Uterus (tissue), 3 donors: ENCODE measurements at regions not wholly inside any gene's neighbourhood (a gene's known extent, or its start where the extent isn't known, plus 50 kb on each side); places are given as distances from the start of the nearest gene placed in this dataset.

Source experiments
- DNase-seq, 2 donors: peaks; one replicate each; pipeline ENCODE4 v3.0.0-alpha.2; 2019 to 2020
- H3K27ac ChIP-seq, 2 donors: fragments of 200-600 bp; sonication (generic); 1 replicate in 1 of 2; 2 replicates in 1 of 2; pipeline ENCODE4 v1.5.1; 2016 to 2018
- H3K27me3 ChIP-seq, 2 donors: fragments of 200-600 bp; sonication (generic); one replicate each; pipeline ENCODE4 v1.5.1; 2018 to 2019; ENCODE audit warnings: control low read depth in 1 of 2
- H3K36me3 ChIP-seq, 2 donors: fragments of 200-600 bp; sonication (generic); one replicate each; pipeline ENCODE4 v1.5.1; 2019; ENCODE audit warnings: control low read depth in 1 of 2
- H3K4me1 ChIP-seq, 2 donors: fragments of 200-600 bp; sonication (generic); one replicate each; pipeline ENCODE4 v1.5.1; 2018 to 2019; ENCODE audit warnings: control low read depth in 1 of 2
- H3K4me3 ChIP-seq, 2 donors: fragments of 200-600 bp; sonication (generic); 1 replicate in 1 of 2; 2 replicates in 1 of 2; pipeline ENCODE4 v1.5.1; 2018 to 2019; ENCODE audit warnings: mild to moderate bottlenecking in 1 of 2
- H3K9me3 ChIP-seq, 2 donors: fragments of 200-600 bp; sonication (generic); one replicate each; pipeline ENCODE4 v1.5.1; 2019; ENCODE audit warnings: control low read depth in 1 of 2
- CTCF ChIP-seq, 4 experiments: fragments of 200-600 bp in 2 of 4; fragments of 450-650 bp in 2 of 4; sonication (generic) in 2 of 4; IDR thresholded peaks; one replicate each; pipeline ENCODE4 v1.5.1; 2016 to 2019; ENCODE audit warnings: antibody characterized with exemption in 4 of 4, mild to moderate bottlenecking in 2 of 4, moderate library complexity in 1 of 4
- POLR2A ChIP-seq, 2 donors: fragments of 450-650 bp; IDR thresholded peaks; one replicate each; pipeline ENCODE4 v1.6.1; 2016; ENCODE audit warnings: antibody characterized with exemption in 2 of 2, mild to moderate bottlenecking in 1 of 2, moderate library complexity in 1 of 2
- intact Hi-C: fragments of 100-400 bp; cut with DNase I; formaldehyde crosslinking; loops from one replicate; pipeline ENCODE4 v1.15.1; 2023; ENCODE audit warnings: low total_unique reads
- donor health status: DM: yes; HTN: yes; CAD: no.

DNA sequence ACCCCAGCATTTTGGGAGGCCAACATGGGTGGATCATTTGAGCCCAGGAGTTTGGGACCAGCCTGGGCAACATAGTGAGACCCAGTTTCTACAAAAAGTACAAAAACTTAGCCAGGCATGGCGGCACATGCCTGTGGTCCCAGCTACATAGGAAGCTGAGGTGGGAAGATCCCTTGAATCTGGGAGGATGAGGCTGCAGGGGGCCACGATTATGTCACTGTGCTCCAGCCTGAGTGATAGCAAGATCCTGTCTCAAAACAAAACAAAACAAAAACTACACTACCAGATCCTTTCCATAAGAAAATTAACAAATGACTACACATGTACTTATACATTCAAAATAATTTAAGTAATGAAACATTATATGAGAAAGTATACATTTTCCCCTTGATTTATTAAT lies 116.4 kb upstream of the KLF6 start:
- no peaks in the 10 kb centered on the region for H3K36me3 ChIP-seq
- TF ChIP-seq CTCF (IDR thresholded peaks at IDR 0.05) (no peak), POLR2A (IDR thresholded peaks at IDR 0.05) (no peak)
- no peak overlapping the region for H3K27ac ChIP-seq
- H3K4me1 ChIP-seq, result no peaks in the 10 kb centered on the region
- intact Hi-C loops, result no loop called here
- no peak for DNase-seq
- H3K4me3 ChIP-seq, result no peak overlapping the region
- H3K27me3 ChIP-seq, result no peaks in the 10 kb centered on the region
- H3K9me3 ChIP-seq, result no peaks in the 10 kb centered on the region

GRCh38 chr10:3900391-3900790 lies 115.4 kb upstream of the KLF6 start:
- intact Hi-C loops, result no loop called here
- no peaks in the 10 kb centered on the region for H3K9me3 ChIP-seq
- H3K36me3 ChIP-seq, result no peaks in the 10 kb centered on the region
- DNase-seq, result no peak
- no peaks in the 10 kb centered on the region for H3K27me3 ChIP-seq
- H3K4me3 ChIP-seq, result no peak overlapping the region
- no peaks in the 10 kb centered on the region for H3K4me1 ChIP-seq
- TF ChIP-seq POLR2A (IDR thresholded peaks at IDR 0.05) (no peak), CTCF (IDR thresholded peaks at IDR 0.05) (no peak)
- H3K27ac ChIP-seq, result no peak overlapping the region

DNA sequence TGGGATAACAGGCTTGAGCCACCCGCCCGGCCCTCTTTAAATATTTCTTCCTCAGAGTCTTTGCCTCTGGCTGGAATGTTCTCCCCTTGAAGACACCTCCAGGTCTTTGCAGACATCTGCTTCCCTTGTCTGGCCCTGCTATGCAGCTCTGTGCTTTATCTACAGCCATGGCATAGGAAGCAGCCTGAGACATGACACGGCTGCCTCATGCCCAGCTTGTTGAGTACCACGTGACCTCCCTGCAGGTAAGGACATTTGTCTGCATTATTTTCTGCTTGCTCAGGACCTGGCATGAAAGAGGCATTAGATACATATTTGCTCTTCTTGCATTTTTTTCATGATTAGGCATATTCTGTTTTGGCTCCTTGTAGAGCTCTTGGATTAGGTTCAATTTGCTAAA lies 113.8 kb upstream of the KLF6 start:
- no peaks in the 10 kb centered on the region for H3K4me1 ChIP-seq
- intact Hi-C loops, result no loop called here
- TF ChIP-seq POLR2A (IDR thresholded peaks at IDR 0.05), result no peak
- TF ChIP-seq CTCF (IDR thresholded peaks at IDR 0.05), result no peak
- H3K36me3 ChIP-seq, result no peaks in the 10 kb centered on the region
- no peak overlapping the region for H3K27ac ChIP-seq
- no peaks in the 10 kb centered on the region for H3K27me3 ChIP-seq
- DNase-seq, result no peak
- no peak overlapping the region for H3K4me3 ChIP-seq
- H3K9me3 ChIP-seq, result no peaks in the 10 kb centered on the region

- Histone ChIP-seq H3K27me3 (no peaks in the 10 kb centered on the region), H3K36me3 (no peaks in the 10 kb centered on the region), H3K4me3 (no peak overlapping the region), H3K4me1 (no peaks in the 10 kb centered on the region), H3K27ac (peak overlapping the region in 1 of 2 donors; percentile 65), H3K9me3 (no peaks in the 10 kb centered on the region)
- TF ChIP-seq POLR2A (IDR thresholded peaks at IDR 0.05) (no peak), CTCF (IDR thresholded peaks at IDR 0.05) (no peak)
- intact Hi-C loops, result no loop called here
- no peak for DNase-seq
Measured at GRCh38 chr10:3897156-3897555, 112.1 kb upstream of the KLF6 start.

DNA sequence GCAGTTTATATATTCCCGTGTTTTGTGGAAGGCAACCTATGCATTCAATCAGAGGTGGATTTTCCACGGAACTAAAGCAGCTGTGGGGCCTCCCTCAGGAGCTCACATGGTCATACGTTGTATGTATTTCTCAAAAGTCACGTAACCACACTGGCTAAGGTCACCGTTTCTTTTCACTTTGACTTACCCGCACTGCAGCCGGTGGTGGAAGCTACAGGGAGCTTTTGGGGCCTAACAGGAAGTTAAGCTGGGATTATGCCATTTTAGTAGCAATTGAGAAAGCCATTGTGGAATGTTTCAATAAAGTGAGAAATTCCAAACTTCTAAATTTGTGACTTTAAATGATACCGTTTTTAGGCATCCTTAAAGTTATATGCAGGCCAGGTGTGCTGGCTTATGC lies 111.2 kb upstream of the KLF6 start:
- intact Hi-C loops, result no loop called here
- Histone ChIP-seq H3K27me3 (no peaks in the 10 kb centered on the region), H3K4me3 (no peak overlapping the region), H3K36me3 (no peaks in the 10 kb centered on the region), H3K4me1 (no peaks in the 10 kb centered on the region), H3K9me3 (no peaks in the 10 kb centered on the region), H3K27ac (no peak overlapping the region)
- TF ChIP-seq POLR2A (IDR thresholded peaks at IDR 0.05) (no peak), CTCF (IDR thresholded peaks at IDR 0.05) (no peak)
- DNase-seq, result no peak
